Mammary epithelial cell (primary cell): ENCODE measurements at regions not wholly inside any gene's neighbourhood (a gene's known extent, or its start where the extent isn't known, plus 50 kb on each side); places are given as distances from the start of the nearest gene placed in this dataset.

Experiments used
- EZH2 ChIP-seq: IDR thresholded peaks from 2 replicates; pipeline ENCODE4 v1.6.1; 2012; ENCODE audit warnings: low read length, inconsistent platforms, borderline replicate concordance
- TF ChIP-seq, protein P1 (sequence below), 2 donors: IDR thresholded peaks in 1 of 2; conservative IDR thresholded peaks in 1 of 2; 2 replicates each; pipeline ENCODE4 v1.5.1; 2011 to 2012; ENCODE audit warnings: inconsistent platforms in 2 of 2, low read length in 2 of 2, mild to moderate bottlenecking in 2 of 2, control low read depth in 1 of 2, low read depth in 1 of 2; ENCODE audit not compliant: insufficient read depth in 1 of 2; ENCODE audit errors: extremely low read depth in 1 of 2

DNA sequence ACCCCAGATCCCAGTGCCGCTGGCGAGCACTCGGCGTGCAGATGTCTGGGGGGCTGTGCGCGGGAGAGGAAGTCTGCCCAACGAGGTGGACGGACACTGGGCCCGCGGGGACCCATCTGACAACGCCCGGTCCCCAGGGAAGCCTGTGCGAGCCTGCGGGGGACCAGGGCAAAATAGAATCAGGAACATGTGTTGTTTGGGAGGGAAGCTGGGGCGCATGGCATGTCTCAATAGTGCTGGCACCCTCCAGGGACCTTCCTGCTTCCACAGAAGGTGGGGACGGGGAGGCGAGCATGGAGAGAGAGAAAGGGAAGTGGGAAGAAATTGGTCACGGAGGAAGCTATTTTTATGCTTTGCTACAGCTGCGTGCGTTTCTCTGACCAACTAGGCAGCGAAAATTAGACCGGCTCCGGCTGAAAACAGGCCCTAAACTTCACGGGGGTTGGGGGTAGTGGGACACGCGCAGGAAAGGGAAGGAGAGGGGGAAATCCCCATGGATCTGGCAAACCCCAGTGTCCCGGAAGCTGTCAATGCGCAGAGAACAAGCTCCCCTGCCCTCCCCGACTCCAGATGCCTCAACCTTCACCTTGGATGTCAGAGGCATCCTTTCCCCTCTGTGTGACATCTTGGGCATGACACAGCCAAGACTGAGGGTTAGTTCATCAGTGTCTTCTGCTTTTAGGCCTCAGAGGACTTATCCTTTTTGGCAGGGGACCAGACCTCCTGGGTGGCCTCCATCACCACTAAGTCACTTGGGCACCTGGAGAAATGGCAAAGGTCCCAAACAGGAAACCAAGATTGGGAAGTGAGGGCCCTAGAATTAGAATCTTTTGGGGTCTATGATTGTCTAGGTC, 169.8 kb upstream of the BCOR start:
- TF ChIP-seq, protein P1, sequence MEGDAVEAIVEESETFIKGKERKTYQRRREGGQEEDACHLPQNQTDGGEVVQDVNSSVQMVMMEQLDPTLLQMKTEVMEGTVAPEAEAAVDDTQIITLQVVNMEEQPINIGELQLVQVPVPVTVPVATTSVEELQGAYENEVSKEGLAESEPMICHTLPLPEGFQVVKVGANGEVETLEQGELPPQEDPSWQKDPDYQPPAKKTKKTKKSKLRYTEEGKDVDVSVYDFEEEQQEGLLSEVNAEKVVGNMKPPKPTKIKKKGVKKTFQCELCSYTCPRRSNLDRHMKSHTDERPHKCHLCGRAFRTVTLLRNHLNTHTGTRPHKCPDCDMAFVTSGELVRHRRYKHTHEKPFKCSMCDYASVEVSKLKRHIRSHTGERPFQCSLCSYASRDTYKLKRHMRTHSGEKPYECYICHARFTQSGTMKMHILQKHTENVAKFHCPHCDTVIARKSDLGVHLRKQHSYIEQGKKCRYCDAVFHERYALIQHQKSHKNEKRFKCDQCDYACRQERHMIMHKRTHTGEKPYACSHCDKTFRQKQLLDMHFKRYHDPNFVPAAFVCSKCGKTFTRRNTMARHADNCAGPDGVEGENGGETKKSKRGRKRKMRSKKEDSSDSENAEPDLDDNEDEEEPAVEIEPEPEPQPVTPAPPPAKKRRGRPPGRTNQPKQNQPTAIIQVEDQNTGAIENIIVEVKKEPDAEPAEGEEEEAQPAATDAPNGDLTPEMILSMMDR (conservative IDR thresholded peaks at IDR 0.05 in 1 of 2, IDR thresholded peaks at IDR 0.05 in 1 of 2; ENCODE audit: extremely low read depth in 1 of 2, insufficient read depth in 1 of 2, low read depth in 1 of 2, low read length in 2 of 2): no peak
- no peak for TF ChIP-seq EZH2
